ENCODE measurements at regions not wholly inside any gene's neighbourhood (a gene's known extent, or its start where the extent isn't known, plus 50 kb on each side); places are given as distances from the start of the nearest gene placed in this dataset.

DNA sequence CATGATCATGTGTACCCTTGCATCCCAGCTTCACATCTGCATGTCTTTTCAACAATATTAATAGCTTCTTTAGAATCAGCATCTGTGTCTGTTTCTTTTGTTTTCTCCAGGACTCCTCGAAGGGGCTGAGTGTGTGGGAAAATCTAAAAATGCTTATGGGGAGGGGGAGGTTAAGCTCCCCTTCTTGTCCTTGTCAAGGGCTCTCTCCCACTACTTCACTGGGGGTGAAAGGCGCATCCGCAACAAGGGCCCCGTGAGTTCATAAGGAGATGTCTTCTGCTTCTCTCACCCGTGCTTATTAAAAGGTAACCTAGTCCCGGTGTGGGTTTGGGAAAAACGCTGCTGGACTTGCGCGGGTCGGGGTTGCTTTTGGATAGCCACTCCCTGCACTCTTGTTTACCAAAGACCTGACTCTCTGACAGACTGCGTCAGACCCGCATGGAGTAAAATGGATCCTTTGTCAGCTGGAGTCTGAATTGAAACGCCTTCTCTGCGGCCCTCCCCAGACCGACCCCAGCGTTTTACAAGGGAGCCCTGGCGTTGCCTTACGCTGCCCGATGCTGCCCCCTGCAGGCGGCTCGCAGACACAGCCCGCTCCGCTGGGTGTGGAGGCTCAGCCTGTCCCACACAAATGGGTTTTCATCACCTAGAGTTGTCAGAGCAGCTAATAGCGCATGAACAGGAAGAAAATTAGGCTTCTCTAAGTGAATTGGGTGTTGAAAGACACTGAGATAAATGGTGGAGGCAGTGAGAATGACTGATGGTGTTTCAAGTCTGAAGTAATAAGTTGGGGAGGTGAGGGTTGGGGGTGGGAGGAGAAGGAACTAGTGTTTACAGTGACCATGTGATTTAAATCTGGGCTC is 53.8 kb downstream of the IER5 start:
- DNase-seq (ENCODE audit: low read depth, low spot score): no peak

DNA sequence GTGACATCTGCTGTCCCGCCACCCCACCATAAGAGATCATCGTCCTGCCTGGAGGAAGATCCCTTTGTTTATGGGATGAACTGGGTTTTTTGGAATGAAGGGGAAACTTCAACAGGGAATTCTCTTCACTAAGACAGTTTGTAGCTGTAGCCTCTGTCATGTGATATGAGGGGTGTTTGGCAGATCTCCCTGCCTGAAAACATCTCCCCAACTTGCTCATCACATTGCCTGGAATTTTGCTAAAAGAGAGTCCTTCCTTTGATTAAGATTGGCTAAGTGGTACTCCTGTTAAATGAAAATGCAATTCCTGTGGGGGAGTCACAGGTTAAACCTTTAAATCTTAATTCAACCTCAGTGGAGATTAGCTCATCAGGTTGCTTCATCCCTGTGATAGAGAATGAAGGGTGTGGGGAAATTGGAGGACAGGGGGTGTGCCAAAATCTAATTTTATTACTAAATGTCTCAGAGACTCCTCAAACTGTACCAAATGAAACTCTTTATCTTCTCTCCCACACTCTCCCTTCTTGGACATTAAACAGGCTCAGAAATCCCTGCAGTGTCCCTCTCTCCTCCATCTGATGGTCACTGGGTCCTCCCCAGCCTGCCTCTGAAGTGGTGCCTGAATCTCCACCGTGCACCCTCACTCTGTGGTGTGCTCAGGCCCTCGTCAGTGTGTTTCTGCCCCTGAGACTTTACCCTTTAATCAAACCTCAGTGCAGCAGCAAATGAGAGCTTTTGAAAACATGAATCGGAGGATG is 54.8 kb downstream of the IER5 start:
- DNase-seq (ENCODE audit: low read depth, low spot score): no peak

DNA sequence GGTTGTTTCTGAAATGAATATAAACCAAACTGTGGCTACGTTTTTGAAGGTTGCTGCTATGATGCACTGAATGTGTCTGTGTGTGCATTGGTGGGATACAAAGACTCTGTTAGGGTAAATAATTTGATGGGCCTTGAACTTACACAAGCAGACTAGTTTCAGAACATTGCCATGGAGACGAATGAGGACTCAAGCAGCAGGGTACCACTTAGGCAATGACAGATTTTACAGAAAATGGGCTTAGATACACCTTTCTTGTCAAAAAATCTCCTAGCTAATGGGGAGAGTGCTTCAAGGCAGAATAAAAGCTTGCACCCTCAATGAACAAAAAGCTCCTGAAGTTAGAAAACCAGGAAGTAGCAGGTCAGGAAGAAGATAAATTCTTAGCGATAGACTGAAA is 55.7 kb downstream of the IER5 start:
- DNase-seq (ENCODE audit: low read depth, low spot score): no peak

DNA sequence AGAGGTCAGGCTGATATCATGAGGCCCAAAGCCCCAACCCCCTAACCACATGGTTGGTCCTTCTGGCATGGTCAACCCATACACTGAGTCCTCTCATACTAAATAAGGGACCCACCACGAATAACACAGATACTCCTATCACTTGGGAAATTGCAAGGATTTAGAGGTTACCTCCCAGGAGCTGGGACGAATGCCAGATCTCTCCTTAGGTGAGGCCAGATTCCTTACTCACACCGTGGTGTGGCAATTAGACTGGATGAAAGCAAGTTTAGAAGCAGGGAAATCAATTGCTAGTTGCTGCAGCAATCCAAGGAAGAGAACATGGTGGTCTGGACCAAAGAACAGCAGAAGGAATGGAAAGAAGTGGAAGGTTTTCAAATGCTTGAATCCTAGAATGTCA is 60.1 kb downstream of the IER5 start:
- no peak for DNase-seq (ENCODE audit: low read depth, low spot score)

DNA sequence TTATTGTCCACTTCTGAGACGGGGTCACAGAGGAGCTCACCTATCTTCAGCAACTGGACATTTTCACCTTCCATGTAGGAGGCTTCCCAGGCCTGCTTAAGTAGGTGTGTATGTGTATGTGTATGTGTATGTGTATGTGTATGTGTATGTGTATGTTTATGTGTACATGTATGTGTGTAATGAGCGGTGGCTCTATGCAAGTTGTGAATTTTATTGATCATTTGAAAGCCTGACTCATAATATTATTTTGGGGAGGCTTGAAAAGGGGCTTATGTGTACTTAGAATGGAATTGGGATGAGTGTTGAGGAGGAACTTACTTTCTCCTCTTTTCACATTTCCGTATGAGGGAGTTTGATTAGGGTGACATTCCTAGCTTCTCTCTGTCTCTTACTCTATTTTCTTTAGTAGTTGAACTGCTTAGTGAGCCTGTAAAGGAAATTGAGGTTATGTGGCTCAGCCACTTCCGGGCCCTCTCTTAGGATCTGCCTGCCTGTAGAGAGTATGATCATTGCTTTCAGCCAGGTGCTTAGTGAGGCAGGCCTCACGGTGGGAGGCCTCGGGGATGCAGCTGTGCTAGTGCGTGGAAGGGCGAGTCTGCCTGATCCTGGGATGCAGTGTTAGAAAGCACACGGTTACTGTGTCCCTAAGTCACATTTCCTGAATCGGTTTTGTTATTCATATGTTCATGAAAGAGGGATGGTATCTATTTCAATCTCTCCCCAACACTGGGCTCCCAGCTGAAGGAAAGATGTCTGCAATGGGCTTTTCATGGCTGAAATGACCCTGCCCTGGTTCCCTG is 61.0 kb downstream of the IER5 start:
- no peak for DNase-seq (ENCODE audit: low read depth, low spot score)

DNA sequence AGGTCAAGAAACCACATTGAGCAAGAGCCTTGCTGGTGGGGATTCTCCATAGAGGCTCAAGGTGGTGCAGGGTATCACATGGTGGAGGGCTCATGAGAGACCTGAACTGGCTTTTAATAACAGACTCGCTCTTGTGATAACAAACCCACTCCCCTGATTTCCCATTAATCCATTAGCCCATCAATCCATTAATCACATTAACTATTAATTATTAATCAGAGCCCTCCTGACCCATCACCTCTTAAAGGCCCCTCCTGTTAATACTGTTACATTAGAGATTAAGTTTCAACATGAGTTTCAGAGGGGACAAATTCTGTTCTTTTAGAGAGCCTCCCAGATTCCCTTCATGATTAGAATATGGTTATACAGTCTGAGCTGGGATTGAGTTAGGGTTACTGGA is 61.8 kb downstream of the IER5 start:
- no peak for DNase-seq (ENCODE audit: low read depth, low spot score)

DNA sequence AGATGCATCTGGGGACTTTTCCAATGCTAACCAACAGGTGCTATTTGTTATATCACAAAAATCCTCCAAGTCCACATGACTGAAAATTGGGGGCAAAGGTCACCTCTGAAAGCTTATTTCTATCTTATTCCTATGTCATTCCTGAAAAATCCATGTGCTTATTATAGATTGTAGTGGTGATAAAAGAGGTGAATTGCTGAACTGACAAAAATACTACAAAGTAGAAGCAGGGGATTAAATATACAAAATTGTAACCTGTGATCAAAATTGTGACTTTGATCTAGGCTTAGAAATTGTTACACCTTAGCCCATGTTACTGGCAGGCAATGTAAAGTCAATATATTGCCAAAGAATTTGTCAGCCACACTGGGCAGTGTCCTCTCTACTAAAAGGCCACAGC is 62.3 kb downstream of the IER5 start:
- no peak for DNase-seq (ENCODE audit: low read depth, low spot score)

DNA sequence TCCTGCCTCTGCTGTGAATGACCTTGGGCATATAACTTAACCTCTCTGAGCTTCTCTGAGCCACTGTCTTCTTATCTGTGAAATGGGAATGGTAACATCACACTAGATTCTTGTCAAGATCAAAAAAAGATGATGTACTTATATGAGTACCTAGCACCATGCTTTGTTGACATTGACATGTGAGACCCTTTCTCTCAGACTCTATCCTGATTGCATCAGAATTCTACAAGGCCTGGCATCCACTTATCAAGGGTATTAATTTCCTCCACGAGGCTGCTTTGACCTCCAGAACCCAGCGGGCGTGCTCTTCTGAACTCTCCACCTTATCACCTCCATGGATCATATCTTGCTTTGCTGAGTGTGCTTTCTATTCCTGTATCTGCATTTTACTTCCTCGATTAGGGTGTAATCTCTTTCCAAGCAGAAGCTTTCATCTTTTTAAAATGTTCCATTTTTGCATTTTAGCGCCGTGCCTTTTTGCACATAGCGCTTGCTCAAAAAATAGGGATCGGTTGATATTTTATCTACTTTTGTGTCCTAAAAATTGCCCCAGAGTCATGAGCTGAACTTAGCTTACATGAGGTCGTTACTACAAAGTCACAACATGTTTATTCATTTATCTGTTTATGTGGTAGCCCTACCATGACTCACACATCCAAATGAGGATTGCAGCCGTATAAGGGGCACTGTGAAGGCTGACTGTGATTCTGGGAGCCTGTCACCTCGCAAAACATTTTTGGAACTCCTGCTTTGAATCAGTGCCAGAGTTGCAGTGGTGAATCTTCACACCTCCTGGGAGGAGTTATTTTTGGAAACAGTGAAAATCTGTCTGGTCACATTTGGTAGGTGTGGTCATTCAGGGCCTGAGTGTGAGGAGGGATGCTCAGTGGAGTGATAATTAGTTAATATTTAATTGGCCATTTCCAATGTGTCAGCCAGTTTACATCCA is 63.2 kb downstream of the IER5 start:
- no peak for DNase-seq (ENCODE audit: low read depth, low spot score)

DNA sequence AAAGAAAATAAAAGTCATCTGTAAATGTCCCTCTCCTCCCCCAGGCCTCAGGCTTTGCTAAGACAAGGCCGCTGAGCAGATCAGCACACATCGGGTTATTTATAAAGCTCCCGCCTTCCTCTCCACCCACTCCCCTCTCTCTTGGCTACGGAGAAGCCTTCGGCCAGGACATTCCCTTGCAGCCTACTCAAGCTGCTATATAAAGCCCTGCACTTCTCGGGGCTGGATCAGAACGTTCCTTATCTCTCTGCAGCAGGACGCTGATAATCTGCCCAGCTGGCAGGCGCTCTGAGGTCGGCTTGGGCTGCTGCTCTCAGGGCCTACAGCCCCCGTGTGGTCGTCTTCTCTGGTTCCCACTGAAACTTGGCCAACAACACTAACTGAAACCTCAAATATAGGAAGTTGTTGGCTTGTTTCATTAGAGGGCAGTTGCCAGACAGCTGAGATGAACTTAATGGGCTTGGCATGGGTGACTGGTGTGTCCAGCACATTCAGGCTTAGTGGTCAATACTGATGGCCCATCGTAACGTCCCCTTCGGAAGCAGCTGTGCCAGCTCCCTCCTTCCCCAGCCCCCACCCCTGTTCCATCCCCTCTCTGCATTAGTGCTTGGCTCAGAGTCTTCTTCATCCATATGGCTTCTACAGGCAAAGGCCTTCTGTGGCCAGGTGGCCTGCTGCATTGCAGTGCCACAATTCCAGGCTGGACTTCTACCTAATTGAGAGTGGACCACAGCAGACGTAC is 64.6 kb downstream of the IER5 start:
- DNase-seq (ENCODE audit: low read depth, low spot score): no peak

DNA sequence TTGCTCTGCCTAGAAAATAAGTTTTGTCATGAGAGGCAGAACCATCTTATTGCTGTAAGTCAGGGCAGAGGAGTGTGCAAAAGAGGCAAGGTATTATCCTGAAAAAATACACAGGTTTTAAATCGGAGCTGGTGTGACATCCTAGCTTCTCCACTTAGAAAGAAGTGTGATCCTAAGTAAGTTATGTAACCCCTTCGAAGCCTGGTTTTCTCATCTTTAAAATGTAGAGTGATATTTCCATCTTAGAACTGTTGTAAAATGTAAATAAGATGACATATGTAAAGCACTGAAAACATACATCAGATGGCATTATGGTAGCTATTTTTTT is 65.1 kb downstream of the IER5 start:
- no peak for DNase-seq (ENCODE audit: low read depth, low spot score)

DNA sequence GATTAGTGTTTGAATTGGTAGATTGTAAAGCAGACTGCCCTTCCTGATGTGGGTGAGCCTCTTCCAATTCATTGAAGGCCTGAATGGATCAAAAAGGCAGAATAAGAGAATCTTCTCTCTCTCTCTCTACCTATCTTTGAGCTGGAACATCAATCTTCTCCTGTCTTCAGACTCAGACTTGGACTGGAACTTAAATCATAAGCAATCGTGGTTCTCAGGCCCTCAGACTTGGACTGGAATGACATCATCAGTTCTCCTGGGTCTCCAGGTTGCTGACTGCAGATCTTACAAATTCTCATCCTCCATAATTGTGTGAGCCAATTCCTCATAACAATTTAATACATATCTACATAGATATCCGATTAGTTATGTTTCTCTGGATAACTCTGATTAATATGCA is 66.8 kb downstream of the IER5 start:
- no peak for DNase-seq (ENCODE audit: low read depth, low spot score)

DNA sequence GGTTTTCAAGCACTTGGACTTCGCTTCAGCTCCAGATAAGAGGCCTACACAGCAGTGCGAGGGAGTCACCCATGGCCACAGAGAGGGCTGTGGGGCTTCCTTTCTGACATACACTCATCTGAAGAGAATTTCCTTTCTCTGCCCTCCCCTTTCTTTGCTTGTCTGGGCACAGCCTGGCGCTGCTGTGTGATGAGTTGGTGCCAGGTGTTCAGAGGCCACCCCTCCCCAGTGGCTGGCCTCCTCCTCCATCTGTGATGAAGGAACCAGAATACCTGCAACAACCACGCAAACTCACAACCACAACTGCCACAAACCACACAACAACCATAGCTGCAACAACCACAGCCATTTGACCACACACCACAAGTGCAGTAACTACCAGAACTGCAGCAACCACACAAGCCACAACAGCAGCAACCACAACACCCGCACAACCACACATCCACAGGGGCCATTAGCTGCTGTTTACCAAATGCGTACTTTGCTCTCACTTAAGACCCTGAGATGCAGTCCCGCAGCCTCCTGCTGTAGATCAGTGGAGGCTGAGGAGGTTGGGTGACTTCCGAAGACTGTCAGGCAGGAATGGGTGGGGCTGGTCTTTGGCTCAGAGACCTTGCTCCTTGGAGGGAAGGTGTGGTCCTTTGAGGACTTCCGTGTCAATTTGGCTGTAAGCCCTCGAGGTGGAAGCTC is 71.1 kb downstream of the IER5 start:
- no peak for DNase-seq (ENCODE audit: low read depth, low spot score)

DNA sequence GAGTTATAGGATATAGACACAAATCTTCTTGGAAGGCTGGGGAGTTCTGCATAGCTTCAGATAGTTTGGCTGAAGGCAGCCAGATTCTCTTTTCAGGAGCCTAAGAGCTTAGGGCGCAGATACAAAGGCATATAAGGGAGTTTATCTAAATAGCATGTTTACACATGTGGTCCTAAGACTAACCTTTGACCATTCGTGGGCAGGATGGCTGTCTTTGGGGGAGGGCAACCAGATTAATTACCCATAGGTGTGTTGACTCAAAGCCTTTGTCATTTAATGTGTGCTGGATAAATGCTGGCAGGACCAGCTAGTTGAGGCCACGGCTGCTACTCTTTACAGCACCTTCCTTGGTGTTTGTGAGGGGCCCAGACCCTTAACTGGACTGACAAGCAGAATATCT is 71.8 kb downstream of the IER5 start:
- DNase-seq (ENCODE audit: low read depth, low spot score): no peak

DNA sequence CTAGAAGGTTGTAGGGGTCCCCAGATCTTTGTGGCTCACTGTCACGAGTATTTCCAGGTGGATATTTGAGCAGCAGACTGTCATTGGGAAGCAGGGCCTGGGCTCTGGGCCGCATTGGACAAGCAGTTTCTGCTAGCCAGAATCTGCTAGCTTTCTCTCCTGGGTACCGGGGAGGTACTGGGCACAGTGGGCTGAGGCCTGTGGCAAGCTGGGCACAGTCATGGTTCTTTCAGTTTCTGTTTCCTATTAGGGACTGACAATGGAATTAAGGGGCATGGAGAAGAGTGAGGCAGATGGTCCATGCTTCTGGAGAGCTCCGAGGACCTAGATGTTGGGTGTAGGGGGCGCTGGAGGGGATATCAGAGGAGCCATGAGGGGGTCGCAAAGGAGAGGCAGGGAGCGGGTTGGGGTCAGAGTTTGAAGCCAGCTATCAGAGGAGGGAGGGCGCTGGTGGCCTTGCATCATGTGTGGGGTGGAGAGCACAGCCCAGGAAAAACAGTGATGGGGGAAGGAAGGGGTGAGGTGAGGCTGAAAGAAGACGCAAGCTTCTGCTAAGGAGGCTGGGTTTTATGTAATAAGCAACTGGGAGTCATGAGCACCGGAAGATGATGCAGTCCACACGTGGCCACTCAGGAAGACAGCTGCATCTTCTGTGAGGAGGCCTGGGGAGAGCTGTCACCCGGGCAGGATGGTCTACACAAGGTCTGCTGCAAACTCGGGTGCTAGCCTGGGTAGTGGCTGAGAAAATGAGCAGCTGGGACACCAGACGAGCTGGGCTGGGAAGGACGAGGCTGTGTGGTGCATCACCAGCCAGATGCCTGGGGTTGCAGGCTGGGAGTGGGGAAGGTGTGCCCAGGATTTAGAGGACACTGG is 72.7 kb downstream of the IER5 start:
- no peak for DNase-seq (ENCODE audit: low read depth, low spot score)

DNA sequence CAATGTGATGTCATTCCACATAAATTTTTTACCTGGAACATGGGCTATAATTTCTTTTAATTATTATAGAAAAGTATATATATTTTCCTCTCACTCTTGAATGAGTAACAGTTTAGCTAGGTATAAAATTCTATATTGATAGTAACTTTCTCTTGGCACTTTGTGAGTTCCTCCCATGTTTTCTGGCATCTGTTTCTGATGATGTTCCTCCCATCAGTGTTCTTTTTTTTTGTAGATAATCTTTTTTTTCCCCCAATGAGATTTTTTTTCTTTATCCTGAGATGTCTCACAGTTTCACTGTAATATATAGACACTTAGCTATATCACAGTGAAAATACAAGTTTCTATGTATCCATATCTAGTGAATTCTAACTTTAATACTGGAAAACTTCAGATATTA is 75.2 kb downstream of the IER5 start:
- no peak for DNase-seq (ENCODE audit: low read depth, low spot score)

DNA sequence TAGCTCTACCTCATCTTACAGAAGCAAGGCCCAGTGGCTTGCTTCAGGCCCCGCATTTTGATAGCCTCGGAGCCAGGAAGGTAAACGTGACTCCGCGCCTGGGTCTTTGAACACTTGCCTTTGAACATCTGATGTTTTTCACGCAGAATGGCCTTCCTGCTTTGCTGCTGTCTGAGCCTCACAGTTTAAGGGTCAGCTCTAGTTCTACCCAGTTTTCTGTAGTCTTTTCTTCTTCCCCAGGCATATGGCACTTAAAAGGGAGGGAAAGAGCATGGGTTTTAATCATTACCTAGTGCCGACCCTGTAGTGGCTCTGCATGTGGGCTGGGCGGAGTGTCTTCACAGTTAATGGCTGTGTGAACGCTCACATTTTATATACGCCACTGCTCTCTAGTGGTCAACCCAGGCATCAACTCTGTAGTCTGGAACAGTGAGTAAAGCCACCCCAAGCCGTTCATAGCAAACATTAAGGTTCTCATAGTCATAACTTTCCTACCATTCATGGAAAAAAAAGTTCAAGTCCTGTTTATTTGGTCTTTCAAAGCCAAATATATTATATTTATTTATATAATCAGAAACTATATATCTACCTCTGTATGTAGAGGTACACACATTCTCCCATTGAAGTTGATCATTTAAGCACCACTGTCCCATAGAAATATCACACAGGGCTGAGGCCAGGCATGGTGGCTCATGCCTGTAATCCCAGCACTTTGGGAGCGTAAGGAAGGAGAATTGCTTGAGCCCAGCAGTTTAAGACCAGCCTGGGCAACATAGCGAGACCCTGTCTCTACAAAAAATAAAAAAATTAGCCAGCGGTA is 78.1 kb downstream of the IER5 start:
- peak; percentile 61 for DNase-seq (ENCODE audit: low read depth, low spot score)

DNA sequence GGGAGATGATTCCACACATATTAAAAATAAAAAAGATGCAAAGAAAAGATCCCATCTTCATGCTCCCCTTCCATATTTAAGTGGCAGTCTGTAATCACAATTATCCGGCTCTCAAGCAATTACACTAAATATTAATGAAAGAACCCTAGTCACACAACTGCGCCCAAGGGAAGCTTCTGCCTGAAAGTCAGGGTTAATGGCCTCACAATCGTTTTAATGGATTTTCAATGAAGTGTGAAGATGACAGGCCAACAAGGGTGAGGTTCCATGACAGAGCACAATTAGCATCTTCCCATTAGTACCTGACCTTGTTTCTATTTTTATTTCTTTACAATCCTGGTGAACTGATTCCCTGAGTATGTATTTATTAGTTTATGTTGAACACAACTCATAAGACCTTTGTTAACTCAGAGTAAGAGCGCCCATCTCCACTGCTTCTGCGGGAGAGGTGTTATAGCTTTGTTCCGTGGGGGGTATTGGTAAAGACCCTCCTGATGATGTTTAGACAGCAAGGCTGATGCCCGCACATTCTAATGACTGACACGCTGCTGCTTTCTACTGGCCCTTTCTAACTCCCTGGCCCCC is 80.9 kb downstream of the IER5 start:
- DNase-seq (ENCODE audit: low read depth, low spot score): no peak

DNA sequence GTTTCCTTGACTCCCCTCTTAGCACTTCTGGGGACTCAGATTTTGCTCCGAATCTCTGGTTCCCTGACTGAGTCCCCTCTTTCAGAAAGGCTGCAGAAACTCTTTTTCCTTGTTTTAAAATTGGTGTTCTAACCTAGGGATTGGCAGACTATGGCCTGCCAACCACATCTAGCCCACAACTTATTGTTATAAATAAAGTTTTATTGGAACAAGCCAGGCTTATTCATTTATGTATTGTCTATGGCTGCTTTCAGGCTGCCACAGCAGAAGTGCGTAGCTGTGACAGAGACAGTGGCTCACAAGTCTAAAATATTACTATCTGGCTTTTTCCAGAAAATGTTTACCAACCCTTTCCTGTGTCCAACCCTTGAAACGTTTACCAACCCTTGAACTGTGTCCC is 81.7 kb downstream of the IER5 start:
- no peak for DNase-seq (ENCODE audit: low read depth, low spot score)
